ENCODE measurements at regions not wholly inside any gene's neighbourhood (a gene's known extent, or its start where the extent isn't known, plus 50 kb on each side); places are given as distances from the start of the nearest gene placed in this dataset.
"Not testable (repeated sequence)": the region's sequence is repeated elsewhere in the genome, so short reads cannot be mapped to it uniquely, and the experiment has no call there.

GRCh38 chr20:4325548-4326187, 76.6 kb upstream of the ADRA1D start:
- no peak overlapping the region for H3K4me3 ChIP-seq (ENCODE audit: low read depth, low read length)
- DNase-seq (ENCODE audit: low read depth), result no peak
- TF ChIP-seq CTCF (IDR thresholded peaks at IDR 0.05; ENCODE audit: insufficient read depth, low read length), result no peak

GRCh38 chr20:4324611-4325243, 75.6 kb upstream of the ADRA1D start:
- no peak for TF ChIP-seq CTCF (IDR thresholded peaks at IDR 0.05; ENCODE audit: insufficient read depth, low read length)
- no peak for DNase-seq (ENCODE audit: low read depth)
- H3K4me3 ChIP-seq (ENCODE audit: low read depth, low read length), result no peak overlapping the region

- no peak for TF ChIP-seq CTCF (IDR thresholded peaks at IDR 0.05; ENCODE audit: insufficient read depth, low read length)
- DNase-seq (ENCODE audit: low read depth), result no peak
- no peak overlapping the region for H3K4me3 ChIP-seq (ENCODE audit: low read depth, low read length)
These were observed 73.4 kb upstream of the ADRA1D start for GRCh38 chr20:4322499-4322898.

GRCh38 chr20:4320291-4320690, 71.2 kb upstream of the ADRA1D start:
- TF ChIP-seq CTCF (IDR thresholded peaks at IDR 0.05; ENCODE audit: insufficient read depth, low read length), result no peak
- no peak for DNase-seq (ENCODE audit: low read depth)

GRCh38 chr20:4318891-4319290, 69.8 kb upstream of the ADRA1D start:
- no peak for DNase-seq (ENCODE audit: low read depth)
- H3K4me3 ChIP-seq (ENCODE audit: low read depth, low read length), result no peak overlapping the region
- TF ChIP-seq CTCF (IDR thresholded peaks at IDR 0.05; ENCODE audit: insufficient read depth, low read length), result no peak

More at GRCh38 chr20:4320291-4320690, 71.2 kb upstream of the ADRA1D start:
- H3K4me3 ChIP-seq (ENCODE audit: low read depth, low read length), result no peak overlapping the region

GRCh38 chr20:4310616-4311015, 61.5 kb upstream of the ADRA1D start:
- not testable (repeated sequence) for DNase-seq (ENCODE audit: low read depth); H3K4me3 ChIP-seq (ENCODE audit: low read depth, low read length)

- no peak for DNase-seq (ENCODE audit: low read depth)
- no peak for TF ChIP-seq CTCF (IDR thresholded peaks at IDR 0.05; ENCODE audit: insufficient read depth, low read length)
- no peak overlapping the region for H3K4me3 ChIP-seq (ENCODE audit: low read depth, low read length)
These were observed 57.1 kb upstream of the ADRA1D start for GRCh38 chr20:4306206-4306605.

Data from fibroblast of the aortic adventitia (primary cell).